GM13976 (cell line): ENCODE measurements at regions not wholly inside any gene's neighbourhood (a gene's known extent, or its start where the extent isn't known, plus 50 kb on each side); places are given as distances from the start of the nearest gene placed in this dataset.
"Not testable (repeated sequence)": the region's sequence is repeated elsewhere in the genome, so short reads cannot be mapped to it uniquely, and the experiment has no call there.

Source experiments
- DNase-seq: peaks from one replicate; pipeline ENCODE4 v3.0.0; 2012; ENCODE audit warnings: low spot score
- CTCF ChIP-seq: IDR thresholded peaks from 2 replicates; pipeline ENCODE4 v1.5.1; 2012; ENCODE audit warnings: borderline replicate concordance, mild to moderate bottlenecking; ENCODE audit not compliant: insufficient read depth; ENCODE audit errors: extremely low read depth, missing control alignments, control extremely low read depth
- in situ Hi-C: fragments of 300-500 bp; cut with MboI; formaldehyde crosslinking; loops from one replicate; pipeline ENCODE4 v1.12.0; 2022; ENCODE audit warnings: low sequenced_read_pairs, mixed read lengths, inconsistent platforms; ENCODE audit not compliant: unreplicated experiment

GRCh38 chr3:177410730-177411129, 213.4 kb upstream of the TBL1XR1 start:
- in situ Hi-C loops, result no loop called here
- no peak for TF ChIP-seq CTCF
- DNase-seq, result no peak

GRCh38 chr3:177411201-177411600, 213.9 kb upstream of the TBL1XR1 start:
- in situ Hi-C loops, result no loop called here

GRCh38 chr3:177412677-177413170, 215.4 kb upstream of the TBL1XR1 start:
- DNase-seq, in situ Hi-C loops: not testable (repeated sequence)

More at GRCh38 chr3:177411201-177411600, 213.9 kb upstream of the TBL1XR1 start:
- no peak for DNase-seq
- no peak for TF ChIP-seq CTCF

GRCh38 chr3:177414093-177414492, 216.8 kb upstream of the TBL1XR1 start:
- in situ Hi-C loops, result no loop called here
- no peak for DNase-seq
- TF ChIP-seq CTCF, result no peak

- in situ Hi-C loops, result no loop called here
- no peak for DNase-seq
- no peak for TF ChIP-seq CTCF
Measured at GRCh38 chr3:177418787-177419186, 221.5 kb upstream of the TBL1XR1 start.

- peak; percentile 58 for DNase-seq
Measured at GRCh38 chr3:177419904-177420601, 222.8 kb upstream of the TBL1XR1 start.

More at GRCh38 chr3:177419904-177420601, 222.8 kb upstream of the TBL1XR1 start:
- in situ Hi-C loops, result no loop called here
- peak; percentile 3 for TF ChIP-seq CTCF
